ENCODE measurements at regions not wholly inside any gene's neighbourhood (a gene's known extent, or its start where the extent isn't known, plus 50 kb on each side); places are given as distances from the start of the nearest gene placed in this dataset.
"Not testable (repeated sequence)": the region's sequence is repeated elsewhere in the genome, so short reads cannot be mapped to it uniquely, and the experiment has no call there.

GRCh38 chr7:81301815-81302214 is 383.0 kb upstream of the SEMA3C start:
- TF ChIP-seq TAF1 (IDR thresholded peaks at IDR 0.05; ENCODE audit: low read depth, low read length) (no peak), PAX5 (IDR thresholded peaks at IDR 0.05; ENCODE audit: insufficient read depth, low read length, severe bottlenecking) (no peak), SPI1 (IDR thresholded peaks at IDR 0.05; ENCODE audit: low read depth, low read length) (no peak), POLR2A (IDR thresholded peaks at IDR 0.05; ENCODE audit: low read depth, low read length) (no peak), POU2F2 (IDR thresholded peaks at IDR 0.05; ENCODE audit: low read depth, low read length) (no peak), POLR2AphosphoS5 (IDR thresholded peaks at IDR 0.05; ENCODE audit: low read depth, low read length) (no peak)
- DNase-seq (ENCODE audit: insufficient read length, low spot score) (no peak), FAIRE-seq (no peak)

- FAIRE-seq (no peak), DNase-seq (ENCODE audit: insufficient read length, low spot score) (no peak)
- TF ChIP-seq SPI1 (IDR thresholded peaks at IDR 0.05; ENCODE audit: low read depth, low read length) (no peak), POLR2AphosphoS5 (IDR thresholded peaks at IDR 0.05; ENCODE audit: low read depth, low read length) (no peak), POU2F2 (IDR thresholded peaks at IDR 0.05; ENCODE audit: low read depth, low read length) (no peak), PAX5 (IDR thresholded peaks at IDR 0.05; ENCODE audit: insufficient read depth, low read length, severe bottlenecking) (no peak), TAF1 (IDR thresholded peaks at IDR 0.05; ENCODE audit: low read depth, low read length) (no peak), POLR2A (IDR thresholded peaks at IDR 0.05; ENCODE audit: low read depth, low read length) (no peak)
Measured at GRCh38 chr7:81300753-81301152, 381.9 kb upstream of the SEMA3C start.

GRCh38 chr7:81299711-81300110 is 380.9 kb upstream of the SEMA3C start:
- TF ChIP-seq POLR2A (IDR thresholded peaks at IDR 0.05; ENCODE audit: low read depth, low read length), result no peak
- TF ChIP-seq TAF1 (IDR thresholded peaks at IDR 0.05; ENCODE audit: low read depth, low read length), result no peak
- TF ChIP-seq POLR2AphosphoS5 (IDR thresholded peaks at IDR 0.05; ENCODE audit: low read depth, low read length), result no peak
- TF ChIP-seq POU2F2 (IDR thresholded peaks at IDR 0.05; ENCODE audit: low read depth, low read length), result no peak
- DNase-seq (ENCODE audit: insufficient read length, low spot score) (no peak), FAIRE-seq (no peak)

- no peak for DNase-seq (ENCODE audit: insufficient read length, low spot score)
- no peak for FAIRE-seq
Measured at GRCh38 chr7:81298951-81299666, 380.3 kb upstream of the SEMA3C start.

GRCh38 chr7:81297317-81297716 is 378.5 kb upstream of the SEMA3C start:
- TF ChIP-seq TAF1 (IDR thresholded peaks at IDR 0.05; ENCODE audit: low read depth, low read length) (no peak), POLR2A (IDR thresholded peaks at IDR 0.05; ENCODE audit: low read depth, low read length) (no peak), POLR2AphosphoS5 (IDR thresholded peaks at IDR 0.05; ENCODE audit: low read depth, low read length) (no peak), POU2F2 (IDR thresholded peaks at IDR 0.05; ENCODE audit: low read depth, low read length) (no peak), SPI1 (IDR thresholded peaks at IDR 0.05; ENCODE audit: low read depth, low read length) (no peak), PAX5 (IDR thresholded peaks at IDR 0.05; ENCODE audit: insufficient read depth, low read length, severe bottlenecking) (no peak)
- FAIRE-seq (no peak), DNase-seq (ENCODE audit: insufficient read length, low spot score) (no peak)

More at GRCh38 chr7:81298951-81299666, 380.3 kb upstream of the SEMA3C start:
- no peak for TF ChIP-seq POLR2A (IDR thresholded peaks at IDR 0.05; ENCODE audit: low read depth, low read length)
- TF ChIP-seq POU2F2 (IDR thresholded peaks at IDR 0.05; ENCODE audit: low read depth, low read length), result no peak
- TF ChIP-seq POLR2AphosphoS5 (IDR thresholded peaks at IDR 0.05; ENCODE audit: low read depth, low read length), result no peak
- TF ChIP-seq SPI1 (IDR thresholded peaks at IDR 0.05; ENCODE audit: low read depth, low read length), result no peak
- TF ChIP-seq TAF1 (IDR thresholded peaks at IDR 0.05; ENCODE audit: low read depth, low read length), result no peak
- no peak for TF ChIP-seq PAX5 (IDR thresholded peaks at IDR 0.05; ENCODE audit: insufficient read depth, low read length, severe bottlenecking)

- DNase-seq (ENCODE audit: insufficient read length, low spot score) (no peak), FAIRE-seq (no peak)
- TF ChIP-seq POLR2AphosphoS5 (IDR thresholded peaks at IDR 0.05; ENCODE audit: low read depth, low read length), result no peak
- TF ChIP-seq TAF1 (IDR thresholded peaks at IDR 0.05; ENCODE audit: low read depth, low read length), result no peak
- no peak for TF ChIP-seq PAX5 (IDR thresholded peaks at IDR 0.05; ENCODE audit: insufficient read depth, low read length, severe bottlenecking)
- no peak for TF ChIP-seq POU2F2 (IDR thresholded peaks at IDR 0.05; ENCODE audit: low read depth, low read length)
- no peak for TF ChIP-seq SPI1 (IDR thresholded peaks at IDR 0.05; ENCODE audit: low read depth, low read length)
- no peak for TF ChIP-seq POLR2A (IDR thresholded peaks at IDR 0.05; ENCODE audit: low read depth, low read length)
Measured at GRCh38 chr7:81296726-81297125, 377.9 kb upstream of the SEMA3C start.

GRCh38 chr7:81294897-81295515 is 376.2 kb upstream of the SEMA3C start:
- no peak for TF ChIP-seq SPI1 (IDR thresholded peaks at IDR 0.05; ENCODE audit: low read depth, low read length)
- TF ChIP-seq PAX5 (IDR thresholded peaks at IDR 0.05; ENCODE audit: insufficient read depth, low read length, severe bottlenecking), result no peak
- DNase-seq (ENCODE audit: insufficient read length, low spot score) (no peak), FAIRE-seq (no peak)

- DNase-seq (ENCODE audit: insufficient read length, low spot score) (no peak), FAIRE-seq (no peak)
- TF ChIP-seq POLR2A (IDR thresholded peaks at IDR 0.05; ENCODE audit: low read depth, low read length) (no peak), PAX5 (IDR thresholded peaks at IDR 0.05; ENCODE audit: insufficient read depth, low read length, severe bottlenecking) (no peak), POLR2AphosphoS5 (IDR thresholded peaks at IDR 0.05; ENCODE audit: low read depth, low read length) (no peak), TAF1 (IDR thresholded peaks at IDR 0.05; ENCODE audit: low read depth, low read length) (no peak), POU2F2 (IDR thresholded peaks at IDR 0.05; ENCODE audit: low read depth, low read length) (no peak), SPI1 (IDR thresholded peaks at IDR 0.05; ENCODE audit: low read depth, low read length) (no peak)
Measured at GRCh38 chr7:81293806-81294205, 375.0 kb upstream of the SEMA3C start.

- not testable (repeated sequence) for FAIRE-seq; DNase-seq (ENCODE audit: insufficient read length, low spot score)
Measured at GRCh38 chr7:81286754-81287153, 367.9 kb upstream of the SEMA3C start.
